Right cardiac atrium (tissue), 5 donors: ENCODE measurements at regions not wholly inside any gene's neighbourhood (a gene's known extent, or its start where the extent isn't known, plus 50 kb on each side); places are given as distances from the start of the nearest gene placed in this dataset.
"Not testable (repeated sequence)": the region's sequence is repeated elsewhere in the genome, so short reads cannot be mapped to it uniquely, and the experiment has no call there.

ENCODE experiments used
- ATAC-seq, 2 donors: fragments of 200-7000 bp; cut with Tn5 transposase; one replicate each; pipeline versions ENCODE4 v1.8.0 to v1.9.1; 2020; ENCODE audit warnings: moderate library complexity in 2 of 2, mild to moderate bottlenecking in 1 of 2
- DNase-seq, 3 donors: peaks; one replicate each; pipeline ENCODE4 v3.0.0-alpha.2; 2020
- H3K27ac ChIP-seq: one replicate; pipeline ENCODE4 v1.5.1; 2013; ENCODE audit warnings: mild to moderate bottlenecking, low read length, control low read depth, moderate library complexity
- H3K27me3 ChIP-seq: one replicate; pipeline ENCODE4 v1.6.1; 2013; ENCODE audit not compliant: control insufficient read depth, insufficient read depth
- H3K4me1 ChIP-seq: one replicate; pipeline ENCODE4 v1.6.1; 2013; ENCODE audit warnings: low read length; ENCODE audit not compliant: control insufficient read depth, insufficient read depth
- H3K4me3 ChIP-seq: one replicate; pipeline ENCODE4 v1.5.1; 2013; ENCODE audit warnings: low read length, control low read depth
- H3K9me3 ChIP-seq: one replicate; pipeline ENCODE4 v1.6.1; 2013; ENCODE audit warnings: low read length; ENCODE audit not compliant: control insufficient read depth
- WGBS: extraction: QIAGEN DNeasy Blood & Tissue Kit; methylation state at CpG from one replicate; pipeline ENCODE4 v1.1.7; 2013; 5-methylcytosine and 5-hydroxymethylcytosine counted together
- intact Hi-C, 4 donors: fragments of 100-400 bp; cut with DNase I; formaldehyde crosslinking; loops; one replicate each; pipeline versions ENCODE4 v1.11.0 to v1.14.0; 2022 to 2023
- donor health status: healthy with polysubstance abuse.
- donor health status: DM: no; HTN: yes; CAD: no.
- donor health status: DM: no; HTN: no; CAD: no.
- donor health status: DM: no; HTN: yes; CAD: no; lungs with severe emphysema.
- donor health status: DM: yes; HTN: yes; CAD: no.

- intact Hi-C loops: no loop called here
- Histone ChIP-seq H3K9me3 (no peaks in the 10 kb centered on the region), H3K4me1 (peaks cover 3% of the 10 kb centered on the region), H3K27ac (no peak overlapping the region), H3K27me3 (no peaks in the 10 kb centered on the region), H3K4me3 (no peak overlapping the region)
- DNase-seq (no peak), ATAC-seq (no peak)
- 96% methylated on average over 1 of the region's 1 CpG for WGBS
These were observed 359.0 kb downstream of the OSTF1 start for GRCh38 chr9:75447281-75447680.

GRCh38 chr9:75448281-75448680, 360.0 kb downstream of the OSTF1 start:
- ATAC-seq (peak; percentile 66 to 69), DNase-seq (peak in 1 of 3 donors; percentile 45)
- peaks cover 3% of the 10 kb centered on the region for H3K4me1 ChIP-seq
- 52% methylated on average over 2 of the region's 2 CpGs for WGBS
- no peak overlapping the region for H3K4me3 ChIP-seq
- H3K9me3 ChIP-seq: no peaks in the 10 kb centered on the region
- no peaks in the 10 kb centered on the region for H3K27me3 ChIP-seq
- H3K27ac ChIP-seq: no peak overlapping the region
- intact Hi-C loops: no loop called here

DNA sequence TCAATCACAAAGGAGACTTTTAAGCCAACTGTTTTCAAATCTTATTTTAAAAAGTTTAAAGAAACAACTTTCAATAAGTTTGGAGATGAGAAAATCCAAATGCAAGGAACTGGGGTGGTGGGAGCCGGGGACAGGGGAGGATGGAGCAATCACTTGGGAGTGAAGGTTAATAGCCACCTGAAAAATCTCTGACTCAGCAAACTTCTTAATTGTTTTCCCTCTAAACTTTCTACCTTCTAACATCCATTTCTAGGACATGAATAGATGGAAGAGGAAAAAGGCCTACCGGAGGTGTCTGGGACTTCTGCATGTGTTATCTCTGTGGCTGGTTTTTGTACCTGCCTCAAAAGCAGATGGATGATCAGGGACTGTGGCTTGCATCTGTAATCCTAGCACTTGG, 360.6 kb downstream of the OSTF1 start:
- H3K4me1 ChIP-seq: peaks cover 5% of the 10 kb centered on the region
- 95% methylated on average over 2 of the region's 2 CpGs for WGBS
- intact Hi-C loops: no loop called here
- H3K9me3 ChIP-seq: no peaks in the 10 kb centered on the region
- no peak overlapping the region for H3K4me3 ChIP-seq
- H3K27ac ChIP-seq: no peak overlapping the region
- no peak for ATAC-seq
- DNase-seq: no peak
- no peaks in the 10 kb centered on the region for H3K27me3 ChIP-seq

DNA sequence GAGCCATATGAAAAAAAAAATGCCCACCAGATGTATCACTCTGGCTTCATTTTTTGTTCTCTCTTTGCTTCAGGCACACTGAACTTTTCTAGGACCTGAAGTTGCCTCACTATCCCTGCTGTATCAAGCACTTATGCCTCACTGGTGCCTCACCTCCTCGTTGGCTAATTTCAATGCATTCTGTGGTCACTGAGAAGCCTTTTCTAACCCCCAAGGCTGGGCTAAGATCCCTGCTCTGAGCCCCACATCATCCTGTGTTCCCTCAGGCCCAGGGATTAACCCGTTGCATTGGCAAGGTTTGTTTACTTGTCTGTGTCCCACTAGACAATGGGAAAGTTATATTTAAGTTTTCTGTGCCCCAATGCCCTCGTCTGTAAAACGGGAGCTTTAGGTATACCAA, 362.7 kb downstream of the OSTF1 start:
- Histone ChIP-seq H3K27ac (no peak overlapping the region), H3K4me1 (peaks cover 5% of the 10 kb centered on the region), H3K4me3 (no peak overlapping the region), H3K9me3 (no peaks in the 10 kb centered on the region), H3K27me3 (no peaks in the 10 kb centered on the region)
- 42% methylated on average over 4 of the region's 4 CpGs for whole genome bisulfite sequencing
- intact Hi-C loops: no loop called here
- ATAC-seq: no peak
- no peak for DNase-seq

DNA sequence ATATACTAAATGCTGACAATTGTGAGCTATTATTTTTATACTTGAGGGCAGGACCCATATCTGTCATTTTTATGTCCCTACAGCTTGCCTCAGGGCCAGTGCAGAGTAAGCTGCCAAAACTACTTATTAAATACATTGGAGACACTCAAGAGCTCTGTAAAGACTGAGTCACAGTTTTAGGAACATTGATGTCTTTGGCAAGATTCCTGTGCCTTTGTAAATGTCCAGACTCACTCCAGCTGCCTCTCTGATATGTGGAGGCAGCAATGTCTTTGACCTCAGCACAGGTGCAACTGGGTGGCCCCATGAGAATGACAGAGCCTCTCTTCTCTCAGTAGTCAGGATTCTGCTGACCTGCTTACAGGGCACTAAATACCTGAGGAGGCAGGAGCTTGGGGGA, 363.2 kb downstream of the OSTF1 start:
- peak; percentile 52 to 67 for ATAC-seq
- peak in 2 of 3 donors; percentile 15 to 51 for DNase-seq
- H3K27me3 ChIP-seq: no peaks in the 10 kb centered on the region
- peaks cover 5% of the 10 kb centered on the region for H3K4me1 ChIP-seq
- H3K9me3 ChIP-seq: no peaks in the 10 kb centered on the region
- no peak overlapping the region for H3K27ac ChIP-seq
- intact Hi-C loops: no loop called here
- no peak overlapping the region for H3K4me3 ChIP-seq

- peaks cover 5% of the 10 kb centered on the region for H3K4me1 ChIP-seq
- no peaks in the 10 kb centered on the region for H3K27me3 ChIP-seq
- H3K9me3 ChIP-seq: no peaks in the 10 kb centered on the region
- DNase-seq: no peak
- intact Hi-C loops: no loop called here
- ATAC-seq: peak in 1 of 2 donors; percentile 25
- no peak overlapping the region for H3K4me3 ChIP-seq
- WGBS: 65% methylated on average over 2 of the region's 2 CpGs
- H3K27ac ChIP-seq: no peak overlapping the region
These were observed 364.2 kb downstream of the OSTF1 start for GRCh38 chr9:75452512-75452911.

DNA sequence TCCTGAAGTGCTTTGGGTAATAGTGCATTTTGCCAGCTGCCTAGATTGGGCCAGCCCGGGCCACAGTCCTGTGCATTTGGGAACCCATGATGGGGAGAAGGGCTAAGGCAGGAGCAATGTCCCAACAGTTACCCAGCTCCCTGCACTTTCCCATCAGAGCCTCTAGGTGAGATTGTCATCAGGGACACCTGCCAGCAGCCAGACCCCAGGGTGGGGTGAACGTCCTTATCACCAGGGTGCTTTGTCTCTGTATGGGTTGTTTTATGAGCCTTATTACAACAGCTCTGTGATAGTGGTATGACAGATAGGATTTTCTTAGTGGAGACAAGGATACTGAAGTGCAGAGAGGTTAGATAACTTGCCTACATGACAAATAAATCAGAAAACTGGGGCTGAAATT, 365.7 kb downstream of the OSTF1 start:
- no peak overlapping the region for H3K27ac ChIP-seq
- H3K27me3 ChIP-seq: no peaks in the 10 kb centered on the region
- no peak for DNase-seq
- 77% methylated on average over 2 of the region's 2 CpGs for WGBS
- no peak for ATAC-seq
- H3K4me1 ChIP-seq: peaks cover 5% of the 10 kb centered on the region
- no peak overlapping the region for H3K4me3 ChIP-seq
- no peaks in the 10 kb centered on the region for H3K9me3 ChIP-seq
- intact Hi-C loops: no loop called here

GRCh38 chr9:75454891-75455290, 366.6 kb downstream of the OSTF1 start:
- no peaks in the 10 kb centered on the region for H3K9me3 ChIP-seq
- H3K4me3 ChIP-seq: no peak overlapping the region
- no peak for ATAC-seq
- no peaks in the 10 kb centered on the region for H3K27me3 ChIP-seq
- intact Hi-C loops: no loop called here
- H3K27ac ChIP-seq: no peak overlapping the region
- WGBS: 93% methylated on average over 2 of the region's 2 CpGs
- peaks cover 5% of the 10 kb centered on the region for H3K4me1 ChIP-seq
- no peak for DNase-seq

DNA sequence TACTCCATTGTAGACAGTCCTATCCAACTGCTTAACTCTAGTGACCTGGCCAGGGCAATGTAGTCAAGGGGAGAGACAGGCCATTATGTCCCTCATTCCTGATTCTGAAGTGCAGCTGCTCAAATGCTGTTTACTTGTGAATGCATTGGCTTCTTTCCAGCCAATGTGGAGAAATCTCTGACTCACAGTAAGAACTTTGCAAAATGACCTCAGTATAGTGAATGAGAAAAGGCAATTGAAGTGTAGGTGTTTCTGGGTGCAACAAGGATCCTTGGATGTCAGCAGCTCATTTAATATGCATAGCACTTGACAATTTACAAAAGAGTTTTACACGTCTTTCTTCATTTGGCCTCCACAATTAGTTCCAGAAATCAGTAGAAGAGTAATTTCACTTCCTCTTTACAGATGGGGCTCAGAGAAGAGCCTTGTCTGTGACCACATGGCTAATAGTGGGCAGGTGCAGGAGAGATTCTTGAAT, 367.2 kb downstream of the OSTF1 start:
- Histone ChIP-seq H3K4me1 (peaks cover 5% of the 10 kb centered on the region), H3K4me3 (no peak overlapping the region), H3K9me3 (no peaks in the 10 kb centered on the region), H3K27ac (no peak overlapping the region), H3K27me3 (no peaks in the 10 kb centered on the region)
- intact Hi-C loops: no loop called here
- WGBS: 39% methylated on average over 1 of the region's 1 CpG
- DNase-seq (no peak), ATAC-seq (peak; percentile 40 to 62)

DNA sequence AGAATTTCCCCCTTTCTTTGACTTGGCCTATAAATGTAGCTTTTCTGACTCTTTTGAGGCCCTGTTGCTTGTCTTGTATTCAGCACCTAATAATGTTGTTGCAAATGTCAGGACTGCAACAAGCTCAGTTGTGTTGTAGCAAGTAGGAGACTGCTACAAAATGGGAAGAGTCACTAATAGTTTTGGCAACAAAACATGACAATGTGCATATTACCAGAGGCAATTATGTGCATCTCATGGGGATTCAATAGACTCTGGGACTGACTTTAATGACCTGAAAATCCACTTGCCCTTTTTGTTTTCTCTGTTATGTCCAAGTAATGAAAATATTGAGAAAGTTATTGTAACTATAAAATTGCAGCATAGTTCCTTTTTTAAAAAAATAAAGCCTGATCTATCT, 368.4 kb downstream of the OSTF1 start:
- ATAC-seq: no peak
- no peak for DNase-seq
- H3K9me3 ChIP-seq: no peaks in the 10 kb centered on the region
- no peak overlapping the region for H3K4me3 ChIP-seq
- H3K4me1 ChIP-seq: peaks cover 3% of the 10 kb centered on the region
- intact Hi-C loops: no loop called here
- no peaks in the 10 kb centered on the region for H3K27me3 ChIP-seq
- no peak overlapping the region for H3K27ac ChIP-seq

GRCh38 chr9:75457474-75458011, 369.2 kb downstream of the OSTF1 start:
- Histone ChIP-seq H3K4me3 (no peak overlapping the region), H3K4me1 (peaks cover 3% of the 10 kb centered on the region), H3K9me3 (no peaks in the 10 kb centered on the region), H3K27me3 (no peaks in the 10 kb centered on the region), H3K27ac (no peak overlapping the region)
- 83% methylated on average over 6 of the region's 6 CpGs for WGBS
- no peak for ATAC-seq
- intact Hi-C loops: no loop called here
- DNase-seq: no peak

DNA sequence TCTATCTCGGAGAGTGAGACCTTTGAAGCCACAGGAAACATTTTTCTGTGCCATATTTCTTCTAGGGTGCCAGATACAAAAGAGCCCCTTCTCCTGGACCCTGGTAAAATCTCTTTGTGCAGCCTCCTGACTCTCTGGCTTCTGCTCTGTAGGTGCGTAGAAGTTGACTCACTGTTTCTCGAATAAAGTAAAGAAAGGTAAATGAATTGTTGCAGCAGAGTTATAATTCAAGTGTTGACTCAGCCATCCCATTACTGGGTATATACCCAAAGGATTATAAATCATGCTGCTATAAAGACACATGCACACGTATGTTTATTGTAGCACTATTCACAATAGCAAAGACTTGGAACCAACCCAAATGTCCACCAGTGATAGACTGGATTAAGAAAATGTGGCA, 371.0 kb downstream of the OSTF1 start:
- ATAC-seq, DNase-seq, H3K27ac ChIP-seq, H3K4me1 ChIP-seq, H3K9me3 ChIP-seq, H3K4me3 ChIP-seq, H3K27me3 ChIP-seq, intact Hi-C loops: not testable (repeated sequence)
- WGBS: 69% methylated on average over 4 of the region's 4 CpGs
